ENCODE measurements at regions not wholly inside any gene's neighbourhood (a gene's known extent, or its start where the extent isn't known, plus 50 kb on each side); places are given as distances from the start of the nearest gene placed in this dataset.
"Not testable (repeated sequence)": the region's sequence is repeated elsewhere in the genome, so short reads cannot be mapped to it uniquely, and the experiment has no call there.

DNA sequence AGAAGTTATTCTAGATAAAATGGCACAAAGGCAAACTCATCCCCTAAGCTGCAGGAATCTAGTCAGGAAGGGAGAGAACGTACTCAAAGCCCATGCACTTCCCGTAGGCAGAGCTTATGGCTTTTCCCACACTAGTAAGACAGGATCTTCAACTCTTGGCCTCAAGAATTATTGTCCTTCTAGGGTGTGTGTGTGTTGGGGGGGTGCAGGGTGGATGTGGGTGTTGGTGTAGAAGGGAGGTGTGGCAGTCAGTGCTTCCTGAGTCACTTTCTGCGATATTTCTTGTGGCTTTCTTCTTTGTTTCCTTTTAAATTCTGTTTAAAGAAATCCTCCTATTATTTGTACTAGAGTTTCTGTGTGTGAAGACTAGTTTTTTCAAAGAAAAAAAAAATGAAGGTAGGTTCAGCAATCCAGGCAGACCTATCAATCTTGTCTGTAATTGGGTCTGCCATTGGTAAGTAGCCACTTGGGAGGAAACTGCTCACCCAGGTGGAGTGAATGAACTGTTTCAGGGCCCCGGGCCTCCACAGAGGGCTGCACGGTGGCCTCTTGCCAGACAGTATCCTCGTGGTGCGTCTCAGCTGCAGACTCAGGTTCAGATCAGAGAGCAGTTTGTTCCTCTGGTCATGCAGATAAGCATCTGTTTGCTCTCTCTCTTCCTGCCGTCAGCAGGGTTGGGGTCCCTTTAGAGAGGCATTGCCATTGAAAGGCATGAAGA is 131.9 kb downstream of the NPR3 start:
- DNase-seq = no peak

DNA sequence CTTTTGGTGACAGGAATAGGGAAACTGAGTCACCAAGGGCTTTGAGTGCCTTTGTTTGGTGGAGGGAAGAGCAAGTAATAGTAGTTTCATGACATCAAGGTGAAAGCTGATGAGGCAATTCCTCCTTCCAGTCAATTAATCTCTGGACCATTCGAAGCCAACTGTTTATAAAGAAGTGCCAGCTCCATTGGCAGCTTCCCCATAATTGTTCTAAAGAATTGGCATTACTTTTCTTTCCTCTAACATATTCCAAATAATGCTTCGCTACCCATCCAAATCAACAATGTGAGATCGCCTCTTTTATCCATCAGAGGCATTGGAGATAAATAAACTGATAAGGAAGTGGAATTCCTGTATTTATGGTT is 132.4 kb downstream of the NPR3 start:
- no peak for DNase-seq

DNA sequence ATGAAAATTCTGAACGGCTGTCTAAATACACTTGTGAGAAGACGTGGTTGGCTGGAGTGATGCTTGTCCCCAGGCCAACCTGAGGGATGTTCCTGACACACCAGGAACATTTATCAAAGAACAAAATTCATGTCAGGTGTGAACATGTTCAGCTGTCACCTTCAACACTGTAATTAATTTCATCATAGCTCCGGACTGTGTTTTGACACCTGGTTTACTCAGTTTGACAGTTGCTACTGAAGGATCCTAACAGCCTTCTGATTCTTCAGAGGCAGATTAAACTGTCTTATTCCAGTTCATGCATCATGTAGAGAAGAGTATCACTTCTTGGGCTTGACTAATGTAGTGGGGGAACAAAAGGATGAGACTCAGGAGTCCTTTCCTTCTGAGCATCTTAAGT is 134.1 kb downstream of the NPR3 start:
- DNase-seq = no peak

DNA sequence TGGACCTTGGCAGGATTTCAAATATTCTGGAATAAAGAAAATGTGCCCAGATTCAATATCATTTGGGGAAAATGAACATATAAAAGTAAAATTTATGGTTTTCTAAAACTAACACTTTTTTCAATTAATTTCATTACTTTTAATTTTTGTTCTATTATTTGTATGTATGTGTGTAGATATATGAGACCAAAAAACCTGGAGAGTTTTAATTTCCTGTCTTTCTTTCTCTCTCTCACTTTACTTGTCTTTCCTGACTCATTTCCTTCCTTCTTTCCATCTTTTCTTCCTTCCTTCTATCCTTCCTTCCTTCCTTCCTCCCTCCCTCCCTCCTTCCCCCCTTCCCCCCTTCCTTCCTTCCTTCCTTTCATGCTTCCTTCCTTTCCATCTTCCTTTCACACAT is 137.0 kb downstream of the NPR3 start:
- DNase-seq = no peak

DNA sequence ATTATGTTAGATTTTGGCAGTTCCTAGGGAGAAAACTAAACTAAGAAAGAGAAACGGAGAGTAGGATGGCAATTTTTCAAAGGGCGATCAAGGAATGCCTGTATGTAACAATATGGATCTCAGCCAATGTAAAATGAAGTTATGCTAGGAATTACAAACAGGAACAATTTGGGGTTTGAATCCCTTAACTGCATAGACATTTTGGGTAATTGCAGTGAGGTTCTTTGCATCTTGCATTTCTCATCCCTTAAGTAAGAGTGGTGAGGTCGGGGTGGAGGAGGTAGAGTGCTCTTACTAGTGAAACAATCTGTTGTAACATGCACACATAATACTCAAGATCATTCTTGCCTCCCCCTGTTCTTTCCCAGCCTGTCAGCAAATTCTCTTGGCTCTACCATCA is 137.6 kb downstream of the NPR3 start:
- no peak for DNase-seq

DNA sequence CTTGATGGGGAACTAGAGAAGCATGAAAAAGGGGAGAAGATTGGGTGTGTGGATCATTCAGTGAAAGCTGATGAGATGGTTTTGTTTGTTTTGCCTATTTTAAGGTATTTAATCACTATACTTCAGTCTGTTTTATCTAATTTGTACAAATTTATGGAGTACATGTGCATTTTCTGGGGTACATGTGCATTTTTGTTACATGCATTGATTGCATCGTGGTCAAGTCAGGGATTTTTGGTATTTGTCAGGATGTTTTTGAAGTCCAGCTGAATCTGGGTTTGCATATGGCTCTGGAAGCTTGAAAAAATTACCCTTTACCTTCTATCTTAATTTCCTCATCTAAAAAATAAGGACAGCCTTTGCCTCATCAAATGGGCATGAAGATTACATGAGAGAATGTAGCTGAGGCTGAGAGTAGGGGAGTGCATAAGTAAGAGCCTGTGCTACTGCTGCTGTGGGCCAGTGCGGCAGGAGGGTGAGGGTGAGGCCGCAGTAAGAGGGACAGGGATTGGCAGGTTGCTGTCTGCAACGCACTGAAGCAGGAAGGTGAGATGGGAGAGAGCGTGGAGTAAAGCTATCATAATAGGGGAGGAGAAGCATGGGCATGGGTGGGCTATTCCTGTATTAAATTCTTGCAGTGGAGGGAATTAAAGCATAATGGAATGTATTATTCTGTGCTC is 139.8 kb downstream of the NPR3 start:
- DNase-seq = no peak

DNA sequence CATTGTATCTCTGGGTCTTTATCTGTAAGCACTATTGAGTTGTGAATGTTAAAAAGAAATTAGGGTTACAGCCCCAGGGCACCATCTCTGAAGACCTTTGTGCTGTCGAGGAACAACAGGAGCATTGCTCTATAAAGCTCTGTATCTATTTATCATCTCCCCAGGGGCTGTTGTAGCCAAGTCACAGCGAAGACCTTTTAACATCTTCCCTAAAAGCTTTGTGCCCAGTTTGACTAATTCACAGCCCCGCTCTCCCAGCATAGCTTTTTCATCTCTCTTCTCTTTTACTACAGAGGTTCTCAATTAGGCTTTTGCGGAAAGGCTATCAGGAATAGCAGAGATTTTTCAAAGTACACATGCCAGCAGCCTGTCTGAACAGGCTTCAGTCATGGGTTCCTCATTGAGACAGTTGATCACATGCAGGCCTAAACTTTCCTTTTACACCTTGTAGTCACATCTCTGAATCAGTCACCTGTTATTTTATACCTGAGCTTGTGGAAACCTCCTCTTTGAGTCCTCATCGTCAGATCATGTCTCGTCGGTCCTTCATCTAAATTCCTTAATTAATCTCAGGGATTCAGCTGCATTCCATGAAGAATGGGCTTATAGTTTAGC is 140.5 kb downstream of the NPR3 start:
- DNase-seq = no peak

DNA sequence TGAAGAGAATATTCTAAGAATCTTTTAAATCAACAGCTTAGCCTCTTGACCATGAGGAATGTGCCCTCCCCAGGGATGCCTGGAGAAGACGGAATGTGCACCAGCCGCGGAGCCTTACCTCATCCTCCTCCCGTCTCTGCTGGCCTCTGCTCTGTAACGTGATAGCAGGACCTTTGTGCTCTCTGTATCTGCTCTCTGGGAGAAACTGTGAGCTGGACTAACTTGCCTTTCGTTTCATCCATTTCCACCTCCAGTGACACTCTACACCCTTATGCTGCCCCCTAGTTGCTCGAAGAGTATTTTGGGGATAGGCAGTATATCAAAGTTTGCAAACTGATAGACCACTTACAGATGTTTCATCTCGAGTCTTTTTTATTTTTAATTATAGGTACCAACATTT is 141.4 kb downstream of the NPR3 start:
- DNase-seq = no peak

DNA sequence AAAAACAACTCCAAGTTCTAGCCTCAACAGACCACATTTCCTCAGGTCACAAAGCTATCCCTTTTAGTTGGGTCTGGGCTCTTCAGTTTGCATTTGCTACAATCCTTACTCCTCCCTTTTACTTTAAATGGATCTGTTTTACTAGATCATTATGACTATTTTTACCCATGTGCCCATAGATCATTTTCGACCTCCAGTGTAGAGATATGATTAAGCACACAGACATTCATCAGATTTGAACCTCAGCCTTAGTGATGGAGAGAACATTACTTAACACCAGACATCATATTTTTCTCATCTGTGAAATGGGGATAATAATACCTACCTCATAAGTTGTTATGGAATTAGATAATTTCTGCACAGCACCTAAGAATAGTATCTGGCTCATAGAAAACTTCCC is 141.9 kb downstream of the NPR3 start:
- DNase-seq = no peak

DNA sequence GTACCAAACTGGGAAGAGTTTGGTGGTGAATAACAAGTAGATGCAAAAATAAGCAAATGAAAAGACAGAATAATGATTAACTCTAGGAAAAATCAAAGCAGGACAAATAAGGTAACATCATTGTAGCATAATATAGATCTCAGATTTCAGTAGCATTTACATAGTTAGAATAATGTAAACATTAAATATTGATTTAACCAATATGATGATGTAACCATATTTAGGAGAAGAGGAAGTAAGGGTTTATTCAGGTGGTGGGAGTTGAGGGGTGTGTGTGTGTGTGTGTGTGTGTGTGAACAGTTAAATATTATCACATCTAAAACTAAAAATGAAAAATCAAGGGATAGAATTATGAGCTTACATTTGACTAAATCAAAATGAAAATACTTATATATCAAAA is 143.4 kb downstream of the NPR3 start:
- no peak for DNase-seq

DNA sequence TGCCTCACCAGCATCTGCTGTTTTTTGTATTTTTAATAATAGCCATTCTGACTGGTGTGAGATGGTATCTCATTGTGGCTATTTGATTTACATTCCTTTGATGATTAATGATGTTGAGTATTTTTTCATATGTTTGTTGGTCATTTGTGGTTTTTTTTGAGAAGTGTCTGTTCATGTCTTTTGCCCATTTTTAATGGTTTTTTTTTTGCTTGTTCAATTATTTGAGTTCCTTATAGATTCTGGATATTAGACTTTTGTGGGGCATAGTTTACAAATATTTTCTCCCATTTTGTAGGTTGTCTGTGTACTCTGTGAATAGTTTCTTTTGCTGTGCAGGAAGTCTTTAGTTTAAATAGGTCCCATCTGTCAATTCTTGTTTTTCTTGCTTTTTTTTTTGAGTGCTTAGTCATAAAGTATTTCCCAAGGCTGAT is 148.1 kb downstream of the NPR3 start:
- DNase-seq = no peak

DNA sequence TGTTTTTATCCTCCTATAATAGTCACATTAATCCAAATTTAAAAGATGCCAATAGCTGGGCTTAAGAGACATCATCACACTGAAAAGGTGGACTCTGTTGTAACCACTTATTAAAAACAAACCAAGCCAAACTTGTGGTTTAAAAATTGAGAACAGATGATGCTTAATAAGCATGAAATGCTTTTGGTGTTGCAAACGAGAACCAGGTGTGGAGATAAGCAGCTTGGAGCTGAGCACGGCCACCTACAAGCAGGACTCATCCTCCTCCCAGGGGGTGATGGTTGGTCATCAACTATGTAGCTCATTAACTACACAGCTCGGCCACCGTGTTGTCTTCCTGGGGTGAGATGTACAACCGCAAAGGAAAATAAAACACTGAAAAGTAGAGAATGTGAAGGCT is 154.4 kb downstream of the NPR3 start:
- DNase-seq = no peak

DNA sequence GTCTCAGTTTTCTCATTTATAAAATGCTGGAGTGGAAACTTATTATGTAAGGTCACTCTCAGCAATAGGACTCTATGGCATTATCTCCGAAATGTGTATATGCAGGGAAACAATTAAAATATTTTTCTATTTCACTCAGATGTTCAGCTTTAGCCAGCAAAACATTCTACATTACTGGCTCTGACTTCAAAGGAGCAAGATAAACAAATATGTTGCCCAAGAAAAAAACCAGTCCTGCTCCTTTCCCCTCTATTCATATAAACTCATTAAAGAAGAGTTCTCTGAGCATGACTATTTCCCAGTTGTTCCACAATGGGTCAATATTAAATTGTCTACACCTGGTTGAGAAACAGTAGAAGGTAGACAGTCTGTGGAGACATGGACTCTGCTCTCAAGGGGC is 155.0 kb downstream of the NPR3 start:
- DNase-seq = no peak

DNA sequence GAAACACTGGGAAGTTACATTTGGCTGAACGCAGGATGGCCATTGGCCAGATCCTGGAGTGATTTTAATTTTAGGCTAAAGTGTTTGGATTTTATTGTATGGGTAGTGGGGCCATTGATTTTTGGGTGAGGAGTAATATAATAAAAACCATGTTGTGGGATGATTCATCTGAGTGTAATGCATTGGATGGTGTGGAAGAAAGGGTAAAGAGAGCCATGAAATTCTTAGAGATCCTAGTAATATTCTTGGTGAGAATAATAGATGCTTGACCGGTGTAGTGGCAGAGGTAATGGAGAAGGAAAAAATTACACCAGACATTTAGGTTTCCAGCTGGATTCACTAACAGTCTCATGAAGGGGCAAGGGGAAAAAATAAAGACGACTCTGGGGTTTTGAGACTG is 158.1 kb downstream of the NPR3 start:
- DNase-seq = no peak

DNA sequence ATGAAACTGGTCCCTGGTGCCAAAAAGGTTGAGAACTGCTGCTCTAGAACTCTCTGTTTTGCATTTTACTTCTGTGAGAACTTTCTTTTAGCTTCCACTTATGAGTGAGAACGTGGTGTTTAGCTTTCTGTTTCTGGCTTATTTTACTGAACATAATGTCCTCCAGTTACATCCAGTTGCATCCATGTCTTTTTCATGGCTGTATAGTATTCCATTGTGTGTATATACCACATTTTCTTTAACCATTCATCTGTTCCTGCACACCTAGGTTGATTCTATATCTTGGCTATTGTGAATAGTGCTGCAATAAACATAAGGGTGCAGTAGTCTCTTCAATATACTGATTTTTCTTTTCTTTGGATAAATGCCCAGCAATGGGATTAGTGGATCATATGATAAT is 165.7 kb downstream of the NPR3 start:
- no peak for DNase-seq

DNA sequence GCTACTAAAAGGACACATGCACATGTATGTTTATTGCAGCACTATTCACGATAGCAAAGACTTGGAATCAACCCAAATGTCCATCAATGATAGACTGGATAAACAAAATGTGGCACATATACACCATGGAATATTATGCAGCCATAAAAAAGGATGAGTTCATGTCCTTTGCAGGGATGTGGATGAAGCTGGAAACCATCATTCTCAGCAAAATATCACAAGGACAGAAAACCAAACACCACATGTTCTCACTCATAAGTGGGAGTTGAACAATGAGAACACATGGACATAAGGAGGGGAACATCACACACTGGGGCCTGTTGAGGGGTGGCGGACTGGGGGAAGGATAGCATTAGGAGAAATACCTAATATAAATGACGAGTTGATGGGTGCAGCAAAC is 168.2 kb downstream of the NPR3 start:
- DNase-seq = not testable (repeated sequence)

DNA sequence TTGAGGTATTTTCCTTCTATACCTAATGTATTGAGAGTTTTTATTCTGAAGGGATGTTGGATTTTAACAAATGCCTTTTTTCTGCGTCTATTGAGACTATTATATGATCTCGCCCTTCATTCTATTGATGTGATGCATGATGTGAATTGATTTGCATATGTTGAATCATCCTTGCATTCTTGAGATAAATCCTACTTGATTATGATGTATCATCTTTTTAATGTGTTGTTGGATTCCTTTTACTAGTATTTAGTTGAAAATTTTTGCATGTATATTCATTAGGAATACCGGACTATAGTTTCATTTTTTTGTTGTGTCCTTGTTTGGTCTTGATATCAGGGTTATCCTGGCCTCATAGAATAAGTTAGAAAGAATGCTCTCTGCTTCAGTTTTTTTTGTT is 169.7 kb downstream of the NPR3 start:
- DNase-seq = no peak

DNA sequence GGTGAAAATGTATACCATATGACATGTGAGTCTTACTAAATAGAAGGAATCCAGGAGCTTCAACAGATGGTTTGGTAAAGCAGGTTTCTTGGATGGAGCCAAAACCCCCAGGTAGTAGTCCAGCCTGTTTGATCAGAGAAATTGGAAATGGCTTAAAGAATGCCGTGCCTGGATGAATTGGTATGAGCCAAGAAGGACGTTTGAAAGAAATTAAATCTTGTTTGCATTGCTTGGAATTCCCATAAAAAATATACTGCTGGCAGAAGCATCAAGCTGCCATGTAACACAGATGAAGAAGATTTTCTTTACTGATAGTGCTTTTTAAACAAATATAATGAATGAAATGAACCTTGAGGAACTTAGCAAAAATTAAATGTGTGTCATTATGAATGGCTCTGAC is 176.3 kb downstream of the NPR3 start:
- no peak for DNase-seq

DNA sequence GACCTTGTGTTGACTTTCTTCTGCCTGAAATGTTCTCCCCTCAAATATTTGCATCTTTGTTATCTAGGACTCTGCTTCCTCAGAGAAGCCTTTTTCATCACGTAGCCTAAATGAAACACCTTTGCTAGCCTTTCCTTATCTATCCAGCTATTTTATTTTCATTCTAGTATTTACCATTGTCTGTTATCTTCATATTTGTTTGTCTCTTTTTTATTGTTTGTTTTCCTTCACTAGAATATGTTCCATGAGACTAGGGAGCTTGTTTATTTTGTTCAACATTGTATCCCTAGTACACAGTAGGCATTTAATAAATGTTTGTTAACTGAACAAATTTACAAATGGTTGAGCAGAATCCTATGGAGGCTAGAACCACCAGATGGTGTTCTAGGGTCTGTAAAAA is 178.0 kb downstream of the NPR3 start:
- DNase-seq = no peak

DNA sequence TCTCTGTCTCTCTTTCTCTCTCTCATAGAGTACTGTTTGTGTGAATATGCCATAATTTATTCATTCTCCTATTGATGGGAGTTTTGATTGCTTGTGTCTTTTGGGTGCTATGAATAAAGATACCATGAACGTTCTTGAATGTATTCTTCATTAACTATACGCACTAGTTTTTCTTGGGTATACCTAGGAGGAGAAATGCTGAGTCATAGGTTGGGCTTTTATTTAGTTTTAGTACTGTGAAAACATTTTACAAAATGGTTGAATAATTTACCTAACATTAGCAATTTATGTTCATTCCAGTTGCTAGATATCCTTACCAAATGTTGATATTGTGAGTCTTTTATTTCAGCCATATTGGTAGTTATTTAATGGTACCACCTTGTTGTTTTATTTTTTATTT is 192.5 kb downstream of the NPR3 start:
- no peak for DNase-seq

DNA sequence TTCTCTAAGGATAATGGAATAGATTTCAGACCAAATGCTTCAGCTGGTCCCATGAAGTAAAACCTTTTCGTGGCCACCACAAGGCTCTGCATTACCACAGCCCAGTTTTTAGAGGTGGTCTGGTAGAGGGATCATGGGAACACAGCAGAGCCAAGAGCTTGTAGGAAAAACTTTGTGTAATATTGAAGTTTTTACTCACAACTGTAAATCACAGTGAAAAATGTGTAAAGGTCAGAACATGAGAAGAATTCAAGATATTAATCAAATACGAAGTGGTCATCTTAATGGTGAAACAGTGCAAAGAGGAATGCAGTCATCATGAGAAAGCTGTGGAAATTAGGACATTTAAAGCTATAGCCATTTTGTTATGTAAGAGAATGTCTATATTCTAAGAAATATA is 197.5 kb downstream of the NPR3 start:
- no peak for DNase-seq

DNA sequence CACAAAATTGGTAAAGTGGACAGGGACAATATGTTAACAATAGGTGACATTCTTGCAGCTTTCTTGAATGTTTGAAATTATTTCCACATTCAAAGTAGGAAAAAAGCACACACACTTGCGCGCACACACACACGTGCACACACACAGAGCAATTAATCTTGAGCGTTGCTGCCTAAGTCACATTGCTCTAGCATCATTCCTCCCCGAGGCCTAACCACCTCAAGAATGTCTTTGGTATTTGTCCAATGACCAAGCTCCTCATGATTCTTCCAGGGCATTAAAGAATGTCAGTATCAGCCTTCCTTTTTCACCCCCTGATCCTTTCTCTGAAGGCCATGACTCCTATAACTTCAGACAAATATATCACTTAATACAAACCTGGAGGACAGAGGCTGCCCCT is 198.1 kb downstream of the NPR3 start:
- no peak for DNase-seq

DNA sequence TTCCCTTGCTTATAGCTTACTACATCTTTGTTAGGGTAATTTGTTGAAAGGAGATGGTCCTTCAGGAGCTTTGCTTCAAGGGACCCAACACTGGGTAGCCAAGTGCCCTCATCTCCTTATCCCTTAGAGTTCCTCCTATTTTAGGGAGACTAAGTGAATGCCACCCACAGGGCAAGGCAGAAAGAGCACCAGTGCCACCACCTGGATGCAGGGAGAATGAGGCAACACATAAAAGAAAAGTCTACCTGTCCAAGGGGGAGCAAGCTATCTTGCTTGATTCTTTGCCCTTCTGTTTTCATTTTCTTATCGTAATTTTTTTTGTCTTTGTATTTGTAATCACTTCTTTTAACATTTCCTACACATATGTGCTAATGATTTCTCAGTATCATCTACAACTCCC is 205.5 kb downstream of the NPR3 start:
- DNase-seq = no peak

DNA sequence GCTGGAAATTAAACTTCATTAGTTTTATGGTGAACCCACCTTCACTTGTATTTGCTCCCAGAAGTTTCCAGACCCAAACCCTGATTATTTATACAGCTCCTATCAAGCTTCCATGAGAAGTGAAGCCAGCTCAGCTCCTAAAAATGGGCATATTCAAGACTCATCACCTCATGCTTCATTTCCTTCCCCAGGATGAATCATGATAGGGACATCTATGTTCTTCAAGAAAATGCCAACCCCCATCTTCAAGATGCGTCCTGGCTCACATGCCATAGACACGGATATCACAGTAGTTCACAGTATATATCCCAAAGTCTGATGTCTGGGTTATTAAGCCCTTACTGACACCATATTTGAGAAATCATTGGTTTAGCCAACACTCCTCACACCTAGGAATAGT is 217.6 kb downstream of the NPR3 start:
- no peak for DNase-seq

DNA sequence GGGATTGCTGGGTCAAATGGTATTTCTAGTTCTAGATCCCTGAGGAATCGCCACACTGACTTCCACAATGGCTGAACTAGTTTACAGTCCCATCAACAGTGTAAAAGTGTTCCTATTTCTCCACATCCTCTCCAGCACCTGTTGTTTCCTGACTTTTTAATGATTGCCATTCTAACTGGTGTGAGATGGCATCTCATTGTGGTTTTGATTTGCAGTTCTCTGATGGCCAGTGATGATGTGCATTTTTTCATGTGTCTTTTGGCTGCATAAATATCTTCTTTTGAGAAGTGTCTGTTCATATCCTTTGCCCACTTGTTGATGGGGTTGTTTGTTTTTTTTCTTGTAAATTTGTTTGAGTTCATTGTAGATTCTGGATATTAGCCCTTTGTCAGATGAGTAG is 220.3 kb downstream of the NPR3 start:
- not testable (repeated sequence) for DNase-seq
